GM21723 (cell line): ENCODE measurements at regions not wholly inside any gene's neighbourhood (a gene's known extent, or its start where the extent isn't known, plus 50 kb on each side); places are given as distances from the start of the nearest gene placed in this dataset.
"Not testable (repeated sequence)": the region's sequence is repeated elsewhere in the genome, so short reads cannot be mapped to it uniquely, and the experiment has no call there.

Experiments used
- ATAC-seq: cut with Tn5 transposase; IDR thresholded peaks from one replicate; pipeline ENCODE4 v1.9.1; 2021; ENCODE audit warnings: mild to moderate bottlenecking, moderate library complexity; ENCODE audit not compliant: unreplicated experiment

DNA sequence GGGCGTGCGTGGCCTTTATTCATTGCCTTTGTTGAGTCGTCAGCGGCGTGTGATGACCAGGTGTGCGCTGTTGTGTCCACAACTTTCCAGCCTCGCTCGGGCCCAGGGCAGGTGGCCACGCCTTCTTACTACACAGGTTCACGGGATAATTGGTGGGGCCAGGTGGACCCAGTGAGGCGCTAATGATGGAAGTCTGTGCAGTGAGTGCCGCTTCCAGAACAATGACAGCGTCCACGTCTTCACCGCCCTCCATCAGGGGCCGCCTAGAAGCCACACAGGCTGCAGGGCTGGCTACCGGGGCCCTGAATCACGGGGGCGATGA, 1197.3 kb downstream of the BRD1 start:
- no peak for ATAC-seq

- ATAC-seq: no peak
Observed at GRCh38 chr22:48629631-48630432, 1197.8 kb downstream of the BRD1 start.

DNA sequence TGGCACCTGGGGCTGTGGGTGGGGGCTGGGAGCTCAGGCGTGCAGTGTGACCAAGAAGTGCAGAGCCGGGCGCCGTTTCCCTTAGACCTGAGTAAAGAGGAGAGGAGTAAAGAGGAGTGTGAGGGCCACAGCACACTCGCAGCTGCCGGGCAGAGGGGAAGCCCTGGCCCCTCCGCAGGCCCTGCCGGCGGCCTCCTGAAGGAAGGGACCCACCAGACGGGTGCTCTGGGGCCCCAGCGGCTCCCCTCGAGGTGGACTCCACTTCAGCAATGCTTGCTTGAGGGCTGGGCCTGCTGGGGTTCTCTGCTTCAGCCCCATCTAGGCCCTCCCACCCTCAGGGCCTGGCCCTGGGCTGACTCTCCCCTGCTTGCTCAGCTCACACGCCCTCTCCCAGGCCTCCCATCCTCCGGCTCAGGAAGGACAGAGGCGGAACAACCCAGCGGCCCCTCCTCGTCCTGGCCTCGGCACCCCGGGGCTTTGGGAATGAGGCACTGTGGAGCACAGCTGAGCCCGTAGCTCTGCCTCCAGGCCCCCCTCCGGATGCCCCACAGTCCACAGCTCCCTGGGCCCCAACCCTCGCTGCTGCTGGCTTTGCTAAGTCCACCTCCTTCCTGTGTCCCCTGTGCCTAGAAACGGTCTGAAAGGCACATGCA, 1198.7 kb downstream of the BRD1 start:
- no peak for ATAC-seq

- no peak for ATAC-seq
Observed at GRCh38 chr22:48627966-48628365, 1199.7 kb downstream of the BRD1 start.

GRCh38 chr22:48627203-48627602, 1200.5 kb downstream of the BRD1 start:
- no peak for ATAC-seq

DNA sequence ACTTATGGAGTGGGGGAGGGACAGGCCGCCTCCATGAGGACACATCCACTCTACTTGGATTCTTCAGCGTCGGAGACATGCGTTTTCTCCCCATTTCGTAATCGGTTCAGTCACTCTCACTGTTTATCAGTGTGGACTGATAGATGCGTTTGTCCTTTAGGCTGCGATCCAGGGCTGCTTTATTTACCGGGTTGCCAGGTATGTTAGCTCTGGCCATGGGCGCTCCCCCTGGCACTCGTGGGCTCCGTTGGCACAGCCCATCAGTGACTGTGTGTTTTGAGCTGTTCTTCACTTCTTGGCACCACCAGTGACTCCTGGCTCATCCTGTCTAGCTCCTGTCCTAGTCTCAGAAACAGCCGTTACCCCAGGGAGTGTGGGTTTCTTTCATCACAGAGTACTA, 1203.3 kb downstream of the BRD1 start:
- ATAC-seq: no peak

DNA sequence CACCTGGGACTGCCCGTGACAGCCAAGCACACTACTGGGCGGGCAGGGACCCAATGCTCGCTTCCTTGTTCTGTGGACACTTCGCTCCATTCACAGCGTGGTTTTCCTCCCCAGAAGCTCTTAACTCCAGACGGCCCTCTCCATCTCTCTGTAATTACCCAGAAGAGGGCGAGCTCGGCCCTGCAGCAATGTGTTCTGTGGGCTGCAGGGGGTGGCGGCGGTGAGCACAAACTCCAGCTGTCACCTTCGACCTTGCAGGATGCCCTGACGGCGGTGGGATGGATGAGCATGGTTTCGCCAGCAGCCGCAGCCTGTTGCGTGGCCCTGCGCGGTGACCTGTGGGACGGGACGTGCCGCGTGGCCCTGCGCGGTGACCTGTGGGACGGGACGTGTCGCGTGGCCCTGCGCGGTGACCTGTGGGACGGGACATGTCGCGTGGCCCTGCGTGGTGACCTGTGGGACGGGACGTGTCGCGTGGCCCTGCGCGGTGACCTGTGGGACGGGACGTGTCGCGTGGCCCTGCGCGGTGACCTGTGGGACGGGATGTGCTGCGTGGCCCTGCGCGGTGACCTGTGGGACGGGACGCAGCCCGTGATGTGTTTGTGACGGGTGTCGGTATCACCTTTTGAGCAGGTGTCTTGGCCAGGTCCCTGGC, 1204.7 kb downstream of the BRD1 start:
- no peak for ATAC-seq

DNA sequence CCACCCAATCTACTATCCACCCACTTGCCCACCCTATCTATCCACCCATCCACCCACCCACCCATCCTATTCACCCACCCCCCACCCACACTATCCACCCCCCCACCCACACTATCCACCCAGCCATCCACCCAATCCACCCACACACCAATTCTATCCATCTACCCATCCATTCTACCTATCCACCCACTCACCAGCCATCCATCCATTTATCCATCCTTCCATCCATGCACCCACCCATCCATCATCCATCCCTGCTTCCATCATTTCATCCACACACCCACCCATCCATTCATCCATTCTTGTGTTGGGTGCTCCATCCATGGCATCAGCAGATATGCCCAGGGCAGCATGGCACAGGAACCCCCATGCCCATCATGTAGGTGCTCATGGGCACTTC, 1206.6 kb downstream of the BRD1 start:
- ATAC-seq: no peak

- not testable (repeated sequence) for ATAC-seq
Observed at GRCh38 chr22:48620460-48620859, 1207.2 kb downstream of the BRD1 start.

GRCh38 chr22:48619721-48620120, 1208.0 kb downstream of the BRD1 start:
- ATAC-seq: no peak

GRCh38 chr22:48618326-48618725, 1209.3 kb downstream of the BRD1 start:
- no peak for ATAC-seq

DNA sequence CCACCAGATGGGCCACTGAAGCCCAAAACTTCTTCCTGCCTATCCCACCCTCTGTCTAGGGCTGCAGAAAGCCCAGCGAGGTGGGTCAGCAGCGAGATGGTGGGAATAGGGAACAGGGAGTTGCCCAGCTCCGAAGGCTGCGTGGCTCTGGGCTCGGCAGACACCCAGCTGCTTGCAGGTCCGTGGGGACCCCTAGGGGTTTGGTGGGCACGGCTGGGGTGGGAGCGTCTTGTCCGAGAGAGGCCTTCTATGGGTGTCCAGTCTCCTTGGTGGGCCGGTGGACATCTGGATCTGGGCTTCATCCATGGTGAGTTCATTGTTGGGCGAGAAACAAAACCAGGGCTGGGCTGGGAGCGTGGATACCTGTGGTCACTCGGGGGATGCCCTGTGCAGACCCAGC, 1211.0 kb downstream of the BRD1 start:
- no peak for ATAC-seq

- no peak for ATAC-seq
Observed at GRCh38 chr22:48615171-48616008, 1212.3 kb downstream of the BRD1 start.

DNA sequence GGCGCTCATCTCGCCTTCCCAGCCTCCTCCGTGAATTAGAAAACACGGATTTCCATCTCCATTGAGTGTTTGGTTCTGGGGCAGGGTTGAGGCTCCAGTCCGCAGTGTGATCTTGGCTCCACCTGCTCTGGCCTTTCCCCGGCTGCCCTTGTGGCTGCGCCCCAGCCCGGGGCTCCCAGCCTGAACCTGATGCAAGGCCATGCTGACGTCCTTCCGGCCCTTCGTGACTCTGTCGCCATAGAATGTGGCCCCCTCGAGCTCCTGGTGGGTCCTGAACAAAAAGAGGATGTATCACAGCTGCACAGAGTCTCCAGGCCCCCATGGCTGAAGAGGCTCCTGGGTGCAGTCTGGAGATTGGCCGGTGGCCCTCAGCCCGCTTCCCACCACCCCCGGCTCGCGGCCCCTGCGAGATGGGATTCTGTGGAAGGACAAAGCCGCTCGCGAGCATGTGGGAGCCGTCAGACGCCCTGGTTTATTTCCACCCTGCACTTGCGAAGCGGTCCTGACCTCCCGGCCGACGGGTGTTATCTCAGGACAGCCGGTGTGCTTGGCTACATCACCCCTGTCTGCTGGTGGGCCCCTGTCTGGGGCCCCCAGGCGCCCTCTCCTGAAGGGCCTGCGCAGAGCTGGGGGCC, 1214.0 kb downstream of the BRD1 start:
- no peak for ATAC-seq

DNA sequence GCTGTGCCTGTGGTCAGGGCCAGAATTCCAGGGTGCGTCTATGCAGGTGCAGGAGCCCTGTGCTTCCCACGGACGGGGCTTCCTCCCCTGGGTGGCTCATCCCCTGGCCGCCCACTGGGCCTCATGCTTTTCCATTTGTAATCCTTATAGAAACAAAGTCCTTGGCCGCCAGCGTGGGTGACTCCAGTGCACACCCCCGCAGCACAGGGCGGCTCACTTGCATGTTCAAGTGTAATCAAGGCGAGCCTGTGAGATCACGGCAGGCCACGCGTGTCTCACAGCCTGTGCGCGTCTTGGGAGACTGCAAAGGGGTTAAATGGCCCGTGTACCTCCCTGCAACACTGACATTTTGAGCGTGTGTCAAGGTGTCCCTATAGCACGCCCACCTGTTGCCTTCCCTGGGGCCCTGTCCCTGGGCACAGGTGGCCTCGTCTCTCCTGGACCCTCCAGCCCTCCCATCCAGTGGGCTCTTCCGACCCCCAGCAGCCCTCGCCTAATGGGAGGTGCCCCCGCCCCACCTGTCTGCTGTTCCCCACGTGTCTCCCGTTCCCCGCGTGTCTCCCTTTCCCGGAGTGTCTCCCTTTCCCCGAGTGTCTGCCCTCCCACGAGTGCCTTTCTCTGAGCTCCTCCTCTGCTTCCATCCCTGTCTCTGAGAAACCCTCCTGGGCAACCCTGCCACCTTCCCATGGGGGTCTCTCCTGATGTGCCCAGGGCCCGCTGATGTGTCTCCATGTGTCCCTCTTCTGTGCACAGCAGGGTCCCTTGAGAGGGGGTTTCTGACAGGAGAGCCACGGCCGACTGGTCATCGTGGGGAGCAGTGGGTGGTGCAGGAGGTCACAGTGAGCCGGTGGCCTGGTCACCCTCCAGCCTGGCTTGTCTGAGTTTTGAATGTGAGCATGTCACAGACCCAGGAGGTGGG, 1215.3 kb downstream of the BRD1 start:
- ATAC-seq: no peak

DNA sequence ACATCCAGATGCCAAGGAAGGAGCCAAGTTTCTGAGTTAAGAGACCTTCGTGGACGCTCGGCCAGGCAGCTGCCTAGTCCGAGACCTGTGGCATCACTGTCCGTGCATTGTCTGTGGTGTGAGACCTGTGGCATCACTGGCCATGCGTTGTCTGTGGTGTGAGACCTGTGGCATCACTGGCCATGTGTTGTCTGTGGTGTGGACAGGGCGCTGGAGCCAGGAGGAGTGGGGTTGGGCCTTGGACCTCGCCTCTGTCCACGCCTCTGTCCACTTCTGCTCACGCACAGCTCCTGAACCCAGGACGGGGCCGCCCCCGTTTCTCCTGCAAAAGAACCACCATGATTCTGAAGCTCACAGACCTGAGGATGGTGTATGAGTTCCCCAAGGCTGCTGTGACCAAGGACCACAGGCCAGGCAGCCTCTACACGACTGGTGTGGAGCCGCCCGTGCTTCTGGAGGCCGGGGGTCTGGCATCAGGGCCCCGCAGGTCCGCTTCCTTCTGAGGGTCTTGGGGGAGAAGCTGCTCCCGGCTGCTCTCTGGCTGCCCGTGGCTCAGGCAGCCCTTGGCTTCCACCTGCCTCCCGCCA, 1218.3 kb downstream of the BRD1 start:
- no peak for ATAC-seq

- ATAC-seq: no peak
Observed at GRCh38 chr22:48607901-48608662, 1219.6 kb downstream of the BRD1 start.

GRCh38 chr22:48606684-48607307, 1220.9 kb downstream of the BRD1 start:
- ATAC-seq: no peak
